GM12891 (cell line): ENCODE measurements at regions not wholly inside any gene's neighbourhood (a gene's known extent, or its start where the extent isn't known, plus 50 kb on each side); places are given as distances from the start of the nearest gene placed in this dataset.

Experiments used
- DNase-seq: peaks from one replicate; pipeline ENCODE4 v3.0.0; 2011; ENCODE audit warnings: low spot score; ENCODE audit not compliant: insufficient read length
- FAIRE-seq: peaks from 2 replicates; lab custom pipeline; 2011; peaks lifted over from hg19 to GRCh38; lab: Jason Lieb, UNC
- PAX5 ChIP-seq: IDR thresholded peaks from 2 replicates; pipeline ENCODE4 v1.6.1; 2011; ENCODE audit warnings: low read length, moderate library complexity, mild to moderate bottlenecking; ENCODE audit not compliant: insufficient read depth, severe bottlenecking
- POLR2A ChIP-seq: IDR thresholded peaks from 2 replicates; pipeline ENCODE4 v1.6.1; 2011; ENCODE audit warnings: low read depth, low read length, control low read depth
- POLR2AphosphoS5 ChIP-seq: IDR thresholded peaks from 2 replicates; pipeline ENCODE4 v1.6.1; 2011; ENCODE audit warnings: low read depth, low read length, control low read depth
- POU2F2 ChIP-seq: IDR thresholded peaks from 2 replicates; pipeline ENCODE4 v1.6.1; 2011; ENCODE audit warnings: low read depth, mild to moderate bottlenecking, control low read depth, low read length, moderate library complexity
- SPI1 ChIP-seq: IDR thresholded peaks from 2 replicates; pipeline ENCODE4 v1.6.1; 2011; ENCODE audit warnings: low read depth, low read length, control low read depth
- TAF1 ChIP-seq: IDR thresholded peaks from 2 replicates; pipeline ENCODE4 v1.6.1; 2011; ENCODE audit warnings: low read depth, low read length, control low read depth

GRCh38 chr4:96936886-96937285 lies 1097.0 kb downstream of the PDHA2 start:
- DNase-seq (no peak), FAIRE-seq (no peak)
- TF ChIP-seq TAF1: no peak
- no peak for TF ChIP-seq POLR2AphosphoS5
- no peak for TF ChIP-seq PAX5
- TF ChIP-seq POLR2A: no peak
- no peak for TF ChIP-seq POU2F2
- no peak for TF ChIP-seq SPI1

- TF ChIP-seq SPI1 (no peak), POLR2AphosphoS5 (no peak), PAX5 (no peak), POU2F2 (no peak), POLR2A (no peak), TAF1 (no peak)
- no peak for DNase-seq
- FAIRE-seq: no peak
Measured at GRCh38 chr4:96946552-96946951, 1106.7 kb downstream of the PDHA2 start.

GRCh38 chr4:96952610-96953009 lies 1112.7 kb downstream of the PDHA2 start:
- DNase-seq (no peak), FAIRE-seq (no peak)
- no peak for TF ChIP-seq POLR2AphosphoS5
- no peak for TF ChIP-seq TAF1
- no peak for TF ChIP-seq POU2F2
- no peak for TF ChIP-seq PAX5
- TF ChIP-seq SPI1: no peak
- TF ChIP-seq POLR2A: no peak

GRCh38 chr4:96955226-96955625 lies 1115.3 kb downstream of the PDHA2 start:
- TF ChIP-seq SPI1 (no peak), POLR2AphosphoS5 (no peak), POU2F2 (no peak), TAF1 (no peak), PAX5 (no peak), POLR2A (no peak)
- FAIRE-seq (no peak), DNase-seq (no peak)

- TF ChIP-seq POLR2AphosphoS5: no peak
- TF ChIP-seq POU2F2: no peak
- TF ChIP-seq TAF1: no peak
- FAIRE-seq (no peak), DNase-seq (no peak)
Measured at GRCh38 chr4:96955691-96956090, 1115.8 kb downstream of the PDHA2 start.

GRCh38 chr4:96969455-96969854 lies 1129.6 kb downstream of the PDHA2 start:
- FAIRE-seq (no peak), DNase-seq (no peak)
- TF ChIP-seq SPI1 (no peak), POLR2AphosphoS5 (no peak), TAF1 (no peak), PAX5 (no peak), POU2F2 (no peak), POLR2A (no peak)

- FAIRE-seq: no peak
Measured at GRCh38 chr4:96972920-96973319, 1133.0 kb downstream of the PDHA2 start.

GRCh38 chr4:96974295-96974694 lies 1134.4 kb downstream of the PDHA2 start:
- FAIRE-seq: no peak
- no peak for DNase-seq
- TF ChIP-seq POLR2AphosphoS5: no peak
- no peak for TF ChIP-seq POLR2A
- no peak for TF ChIP-seq PAX5
- no peak for TF ChIP-seq POU2F2
- no peak for TF ChIP-seq TAF1
- TF ChIP-seq SPI1: no peak

More at GRCh38 chr4:96972920-96973319, 1133.0 kb downstream of the PDHA2 start:
- TF ChIP-seq PAX5 (no peak), POLR2AphosphoS5 (no peak), SPI1 (no peak), POU2F2 (no peak), POLR2A (no peak), TAF1 (no peak)
- DNase-seq: no peak

GRCh38 chr4:96983830-96984229 lies 1143.9 kb downstream of the PDHA2 start:
- no peak for TF ChIP-seq PAX5
- no peak for TF ChIP-seq POLR2A
- no peak for TF ChIP-seq TAF1
- TF ChIP-seq SPI1: no peak
- no peak for TF ChIP-seq POLR2AphosphoS5
- no peak for TF ChIP-seq POU2F2
- no peak for FAIRE-seq
- no peak for DNase-seq

- TF ChIP-seq POLR2AphosphoS5: no peak
- TF ChIP-seq PAX5: no peak
- TF ChIP-seq SPI1: no peak
- TF ChIP-seq TAF1: no peak
- no peak for TF ChIP-seq POU2F2
- TF ChIP-seq POLR2A: no peak
- FAIRE-seq (no peak), DNase-seq (no peak)
Measured at GRCh38 chr4:96986816-96987215, 1146.9 kb downstream of the PDHA2 start.
